ENCODE measurements at regions not wholly inside any gene's neighbourhood (a gene's known extent, or its start where the extent isn't known, plus 50 kb on each side); places are given as distances from the start of the nearest gene placed in this dataset.
"Not testable (repeated sequence)": the region's sequence is repeated elsewhere in the genome, so short reads cannot be mapped to it uniquely, and the experiment has no call there.

- DNase-seq, result no peak
Observed at GRCh38 chr12:85580562-85581168, 255.5 kb downstream of the RASSF9 start.

GRCh38 chr12:85587158-85587557 is 249.1 kb downstream of the RASSF9 start:
- no peak for DNase-seq

DNA sequence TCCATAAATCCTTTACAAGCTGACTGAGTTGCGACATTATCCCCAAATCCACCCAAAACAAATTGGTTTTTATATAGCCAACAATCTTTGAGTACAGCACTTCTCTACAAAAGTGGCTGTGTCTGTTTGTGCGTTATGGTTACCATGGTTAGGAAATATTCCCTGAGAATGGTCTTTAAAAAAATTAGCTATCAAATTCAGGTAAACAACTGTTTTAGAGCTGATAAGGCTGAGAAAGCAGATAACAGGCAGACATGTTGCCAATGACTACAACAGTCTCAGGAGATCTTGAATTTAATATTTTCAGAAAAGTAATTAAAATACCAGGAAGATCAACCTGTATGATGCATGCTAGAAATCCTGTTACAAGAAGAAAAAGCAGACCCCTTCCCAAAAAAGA is 248.0 kb downstream of the RASSF9 start:
- DNase-seq, result no peak

GRCh38 chr12:85600841-85601240 is 235.4 kb downstream of the RASSF9 start:
- no peak for DNase-seq

- DNase-seq, result no peak
Observed at GRCh38 chr12:85603556-85603955, 232.7 kb downstream of the RASSF9 start.

DNA sequence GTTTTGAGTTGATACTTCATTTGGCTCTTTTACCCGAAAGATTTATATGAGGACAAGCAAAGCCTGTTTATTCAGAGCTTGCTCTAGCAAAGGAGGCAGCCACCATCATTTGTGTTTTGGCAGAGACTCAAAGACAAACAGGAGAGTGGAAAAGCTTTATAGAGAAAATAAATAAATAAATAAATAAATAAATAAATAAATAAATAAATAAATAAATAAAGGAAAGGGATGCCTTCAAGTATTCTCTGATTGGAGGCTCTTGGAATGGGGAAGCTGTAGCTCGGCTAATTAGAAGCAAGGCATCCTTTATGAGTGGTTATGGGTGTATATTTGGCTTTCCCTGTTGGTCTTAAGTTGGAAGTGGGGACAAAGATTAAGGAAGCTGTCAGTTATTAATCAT is 229.8 kb downstream of the RASSF9 start:
- DNase-seq, result no peak

GRCh38 chr12:85609778-85610177 is 226.4 kb downstream of the RASSF9 start:
- no peak for DNase-seq

DNA sequence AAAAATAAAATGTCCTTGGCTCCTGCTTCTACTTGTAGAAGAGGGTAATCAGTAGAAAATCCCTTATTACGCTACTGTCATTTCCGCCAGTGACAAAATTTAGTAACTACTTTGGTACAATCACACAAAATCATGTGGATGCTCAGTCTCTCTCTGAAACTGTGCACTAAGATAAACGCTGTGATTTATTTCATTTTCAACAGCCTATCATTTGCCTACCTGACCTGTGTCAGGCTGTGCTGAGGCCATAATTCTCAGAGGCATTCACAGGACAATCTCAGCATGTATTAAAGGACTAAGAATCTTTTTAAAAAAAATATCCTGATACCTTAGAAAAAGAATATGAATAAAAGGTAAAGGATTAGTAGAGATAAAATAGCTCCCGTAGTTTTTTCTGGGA is 226.0 kb downstream of the RASSF9 start:
- no peak for DNase-seq

GRCh38 chr12:85616201-85616600 is 220.0 kb downstream of the RASSF9 start:
- DNase-seq, result no peak

- no peak for DNase-seq
Observed at GRCh38 chr12:85617307-85618091, 218.7 kb downstream of the RASSF9 start.

DNA sequence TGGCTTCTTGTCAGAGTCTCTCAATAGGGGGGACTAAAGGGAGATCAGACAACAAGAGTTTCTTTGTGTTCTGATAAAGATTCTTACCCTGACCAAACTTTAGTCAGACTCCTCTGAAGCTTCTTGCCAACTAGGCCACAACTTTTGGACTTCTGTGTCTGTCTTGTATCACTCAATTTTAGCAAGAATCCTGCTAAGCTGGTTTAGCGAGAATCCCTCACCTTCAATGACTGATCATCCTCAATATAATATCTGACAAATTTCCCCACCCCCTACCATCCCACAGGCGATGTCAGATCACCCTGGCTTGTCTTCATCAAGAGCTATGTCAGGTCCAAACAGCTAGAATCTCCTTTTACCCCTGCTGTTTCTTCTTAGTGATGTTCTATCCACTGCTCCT is 215.2 kb downstream of the RASSF9 start:
- DNase-seq, result no peak

- no peak for DNase-seq
Observed at GRCh38 chr12:85623763-85624162, 212.4 kb downstream of the RASSF9 start.

- no peak for DNase-seq
Observed at GRCh38 chr12:85625467-85625866, 210.7 kb downstream of the RASSF9 start.

GRCh38 chr12:85626001-85626783 is 210.0 kb downstream of the RASSF9 start:
- peak; percentile 6 to 80 for DNase-seq

DNA sequence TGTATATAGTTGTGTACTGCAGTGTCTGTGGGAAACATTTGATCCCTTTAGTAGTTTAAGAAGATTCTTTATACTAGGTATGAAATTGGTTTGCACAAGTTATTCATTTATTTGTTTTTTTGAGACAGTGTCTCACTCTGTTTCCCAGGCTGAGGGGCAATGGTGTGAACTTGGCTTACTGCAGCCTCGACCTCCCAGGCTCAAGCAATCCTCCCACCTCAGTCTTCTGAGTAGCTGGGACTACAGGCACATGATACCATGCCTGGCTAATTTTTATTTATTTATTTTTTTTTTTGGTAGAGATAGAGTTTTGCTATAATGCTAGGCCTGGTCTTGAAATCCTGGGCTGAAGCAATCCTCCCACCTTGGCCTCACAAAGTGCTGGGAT is 209.4 kb downstream of the RASSF9 start:
- DNase-seq, result no peak

DNA sequence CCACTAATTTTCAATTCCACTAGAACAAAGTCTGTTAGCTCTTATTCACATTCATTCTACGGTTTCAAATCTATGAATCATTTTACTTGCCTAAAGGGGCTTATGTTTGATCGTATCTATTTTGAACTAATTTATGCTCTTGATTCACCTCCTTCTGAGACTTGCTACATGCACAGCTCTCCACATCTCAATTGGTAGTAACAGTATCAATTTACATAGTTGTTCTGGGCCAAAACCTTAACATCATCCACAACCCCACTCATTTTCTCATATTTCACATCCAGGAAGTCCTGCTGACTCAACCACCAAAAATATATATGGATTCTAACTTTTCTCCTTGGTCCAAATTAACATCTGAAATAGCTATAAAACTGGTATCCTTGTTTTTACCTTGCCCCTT is 208.6 kb downstream of the RASSF9 start:
- peak in 1 of 2 experiments; percentile 45 for DNase-seq

DNA sequence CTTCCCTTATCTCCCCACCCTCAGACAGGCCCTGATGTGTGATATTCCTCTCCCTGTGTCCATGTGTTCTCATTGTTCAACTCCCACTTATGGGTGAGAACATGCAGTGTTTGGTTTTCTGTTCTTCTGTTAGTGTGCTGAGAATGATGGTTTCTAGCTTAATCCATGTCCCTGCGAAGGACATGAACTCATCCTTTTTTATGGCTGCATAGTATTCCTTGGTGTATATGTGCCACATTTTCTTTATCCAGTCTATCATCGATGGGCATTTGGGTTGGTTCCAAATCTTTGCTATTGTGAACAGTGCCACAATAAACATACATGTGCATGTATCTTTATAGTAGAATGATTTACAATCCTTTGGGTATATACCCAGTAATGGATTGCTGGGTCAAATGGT is 207.6 kb downstream of the RASSF9 start:
- not testable (repeated sequence) for DNase-seq

- no peak for DNase-seq
Observed at GRCh38 chr12:85630851-85631250, 205.4 kb downstream of the RASSF9 start.

DNA sequence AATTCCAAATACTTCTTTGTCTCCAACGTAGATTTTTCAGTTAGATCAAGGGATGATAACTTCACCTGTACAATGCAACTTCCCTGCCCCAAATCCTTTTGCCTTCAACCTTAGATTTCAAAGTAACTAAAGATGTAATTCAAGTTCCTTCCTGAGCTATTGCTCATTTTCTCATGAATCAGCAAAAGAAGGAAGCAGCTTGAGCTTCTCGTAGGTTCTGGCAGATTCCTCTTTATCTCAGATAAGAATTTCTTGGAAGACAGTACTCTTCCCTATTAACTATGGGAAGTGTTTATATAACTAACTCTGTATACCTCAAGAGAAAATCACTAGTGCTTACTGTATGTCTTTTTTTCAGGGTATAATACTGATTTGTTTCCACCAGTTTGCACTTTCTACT is 203.8 kb downstream of the RASSF9 start:
- no peak for DNase-seq

GRCh38 chr12:85633491-85633890 is 202.7 kb downstream of the RASSF9 start:
- no peak for DNase-seq

GRCh38 chr12:85639834-85640233 is 196.4 kb downstream of the RASSF9 start:
- no peak for DNase-seq

DNA sequence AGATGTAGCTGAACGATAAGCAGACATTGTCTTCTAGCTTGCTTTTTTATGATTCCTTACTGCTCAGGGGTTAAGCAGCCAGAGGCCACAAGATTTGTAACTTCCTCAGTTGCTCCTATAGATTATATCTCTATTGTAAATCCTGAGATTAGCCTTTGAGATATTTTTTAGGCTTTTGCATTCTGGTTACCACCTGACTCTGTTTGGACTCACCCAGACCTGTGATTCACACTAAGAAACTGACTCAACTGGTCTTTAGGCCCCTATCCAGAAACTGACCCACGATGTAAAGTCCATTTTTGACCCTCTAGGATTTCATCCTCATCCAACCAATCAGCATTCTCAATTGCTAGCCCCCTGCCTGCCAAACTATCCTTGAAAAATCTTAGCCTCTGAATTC is 194.4 kb downstream of the RASSF9 start:
- no peak for DNase-seq

DNA sequence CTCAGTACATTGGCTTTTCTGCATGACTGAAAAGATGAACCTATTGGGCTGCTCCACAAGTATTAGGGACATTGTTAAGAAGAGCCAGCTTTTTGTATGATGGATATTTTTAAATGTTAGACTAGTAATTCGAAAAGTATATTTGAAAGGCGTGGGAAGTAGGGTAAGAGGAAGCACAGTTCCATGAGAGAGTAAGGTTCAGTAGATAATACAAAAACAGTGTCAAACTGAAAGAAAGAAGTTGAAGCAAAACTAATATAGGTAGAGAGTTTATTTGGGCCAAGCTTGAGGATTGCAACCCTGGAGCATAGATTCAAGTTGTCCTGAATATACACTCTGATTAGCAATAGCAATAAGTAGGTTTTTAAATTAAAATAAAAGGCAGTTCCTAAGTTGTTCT is 193.9 kb downstream of the RASSF9 start:
- no peak for DNase-seq

DNA sequence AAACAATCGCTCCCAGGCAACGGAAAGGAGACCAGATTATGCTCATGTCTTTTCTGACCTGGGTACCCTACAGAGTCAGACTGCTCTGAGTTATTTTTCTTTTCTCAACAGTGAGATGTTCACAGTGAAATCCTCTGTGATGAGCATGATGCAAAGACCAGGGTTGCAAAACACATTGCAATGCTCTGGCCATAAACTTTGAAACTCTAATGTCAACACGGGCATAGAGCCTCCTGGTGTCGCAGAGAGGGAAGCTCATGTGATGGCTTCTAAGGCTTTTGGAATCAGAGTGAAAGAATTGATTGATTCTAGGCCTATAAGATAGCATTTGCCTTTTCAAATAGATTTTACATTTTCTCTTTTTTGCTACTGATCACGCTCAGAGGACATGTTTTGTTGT is 193.4 kb downstream of the RASSF9 start:
- no peak for DNase-seq
